ENCODE measurements at regions not wholly inside any gene's neighbourhood (a gene's known extent, or its start where the extent isn't known, plus 50 kb on each side); places are given as distances from the start of the nearest gene placed in this dataset.

- TF ChIP-seq CTCF (conservative IDR thresholded peaks at IDR 0.05; ENCODE audit: low read depth, low read length) (no peak), EZH2phosphoT487 (IDR thresholded peaks at IDR 0.05; ENCODE audit: borderline replicate concordance, low read length) (no peak), EZH2 (IDR thresholded peaks at IDR 0.05; ENCODE audit: low read length, unreplicated experiment) (no peak)
These were observed 104.3 kb upstream of the FOXN2 start for GRCh38 chr2:48210189-48210588.

All from PC-3 (cell line).